HCT116 (cell line): ENCODE measurements at regions not wholly inside any gene's neighbourhood (a gene's known extent, or its start where the extent isn't known, plus 50 kb on each side); places are given as distances from the start of the nearest gene placed in this dataset.

Experiments used
- ATAC-seq: fragments of 200-7000 bp; cut with Tn5 transposase; 2 replicates; pipeline ENCODE4 v1.9.1; 2020; ENCODE audit warnings: mild to moderate bottlenecking, moderate library complexity
- BruUV-seq: library from RNA; stranded (reverse); fragments of 400-500 nt; replicated peaks from 2 replicates; lab custom pipeline; 2021; lab: Mats Ljungman, UMichigan
- CTCF ChIA-PET: fragments of 300-600 bp; sonication (Branson Sonifier 250); formaldehyde crosslinking; loops from one replicate; lab custom pipeline; 2021; ENCODE audit warnings: antibody characterized with exemption; lab: Charles Lee
- POLR2A ChIA-PET: fragments of 300-600, 350-600 bp; sonication (Branson Sonifier 250); formaldehyde crosslinking; loops from one replicate; lab custom pipeline; 2021; ENCODE audit warnings: antibody characterized with exemption; lab: Charles Lee
- RAD21 ChIA-PET, 2 experiments: fragments of 300-600 bp; sonication (Branson Sonifier 250); formaldehyde crosslinking; loops; one replicate each; lab custom pipeline; 2023; ENCODE audit warnings: low total read pairs in 2 of 2; ENCODE audit not compliant: uncharacterized antibody in 2 of 2, unreplicated experiment in 2 of 2, low non-redundant PET in 1 of 2; lab: Charles Lee
- DNase-seq: peaks from one replicate; pipeline ENCODE4 v3.0.0-alpha.2; 2010; ENCODE audit warnings: low read depth, low spot score
- H2AFZ ChIP-seq: fragments of 200-600 bp; shearing (Covaris generic), sonication (generic); 2 replicates; pipeline ENCODE4 v1.6.1; 2017; ENCODE audit warnings: low read depth, mixed run types, mixed read lengths, antibody characterized with exemption, low read length; ENCODE audit not compliant: poor library complexity, severe bottlenecking
- H3K27ac ChIP-seq: 2 replicates; pipeline ENCODE4 v1.5.1; 2012; ENCODE audit warnings: low read depth, low read length
- H3K27me3 ChIP-seq: fragments of 200-600 bp; sonication (generic); 2 replicates; pipeline ENCODE4 v1.6.1; 2016; ENCODE audit warnings: mixed run types, low read length, mixed read lengths; ENCODE audit not compliant: insufficient read depth
- H3K36me3 ChIP-seq, 2 experiments: fragments of 200-500 bp in 1 of 2; fragments of 200-600 bp in 1 of 2; sonication (Bioruptor generic) in 1 of 2; sonication (generic) in 1 of 2; 2 replicates each; pipeline versions ENCODE4 v1.5.1 to v1.6.1; 2014 to 2016; ENCODE audit warnings: low read length in 2 of 2, inconsistent platforms in 1 of 2, mixed read lengths in 1 of 2, mixed run types in 1 of 2; ENCODE audit not compliant: insufficient read depth in 2 of 2, control insufficient read depth in 1 of 2
- H3K4me1 ChIP-seq, 2 experiments: fragments of 200-600 bp in 1 of 2; sonication (generic) in 1 of 2; 2 replicates each; pipeline versions ENCODE4 v1.5.1 to v1.6.1; 2012 to 2017; ENCODE audit warnings: low read length in 2 of 2, inconsistent platforms in 1 of 2, mild to moderate bottlenecking in 1 of 2, mixed read lengths in 1 of 2, mixed run types in 1 of 2, moderate library complexity in 1 of 2; ENCODE audit not compliant: insufficient read depth in 2 of 2, control insufficient read depth in 1 of 2
- H3K4me2 ChIP-seq: fragments of 200-600 bp; sonication (generic); 2 replicates; pipeline ENCODE4 v1.6.1; 2017; ENCODE audit warnings: mixed run types, low read length, mixed read lengths
- H3K4me3 ChIP-seq, 2 experiments: fragments of 200-600 bp in 1 of 2; sonication (generic) in 1 of 2; replicated peaks in 1 of 2; 2 replicates each; pipeline ENCODE4 v1.5.1; 2011 to 2016; ENCODE audit warnings: low read length in 2 of 2, control low read depth in 1 of 2, low read depth in 1 of 2, mild to moderate bottlenecking in 1 of 2, mixed read lengths in 1 of 2, mixed run types in 1 of 2
- H3K79me2 ChIP-seq: fragments of 200-600 bp; sonication (generic); 2 replicates; pipeline ENCODE4 v1.6.1; 2017; ENCODE audit warnings: mild to moderate bottlenecking, mixed run types, low read length, moderate library complexity, mixed read lengths; ENCODE audit not compliant: insufficient read depth
- H3K9ac ChIP-seq: fragments of 200-600 bp; sonication (generic); 2 replicates; pipeline ENCODE4 v1.6.1; 2016; ENCODE audit warnings: low read length, mixed read lengths
- H3K9me2 ChIP-seq: fragments of 200-600 bp; sonication (generic), shearing (Covaris generic); 2 replicates; pipeline ENCODE4 v1.6.1; 2017; ENCODE audit warnings: mixed run types, mild to moderate bottlenecking, moderate library complexity; ENCODE audit not compliant: insufficient read depth
- H3K9me3 ChIP-seq, 2 experiments: fragments of 200-500 bp in 1 of 2; fragments of 200-600 bp in 1 of 2; sonication (Bioruptor generic) in 1 of 2; sonication (generic) in 1 of 2; 2 replicates each; pipeline ENCODE4 v1.6.1; 2014 to 2017; ENCODE audit warnings: low read length in 2 of 2, mixed read lengths in 2 of 2, inconsistent platforms in 1 of 2, low read depth in 1 of 2, mild to moderate bottlenecking in 1 of 2, mixed run types in 1 of 2, moderate library complexity in 1 of 2; ENCODE audit not compliant: control insufficient read depth in 1 of 2, insufficient read depth in 1 of 2
- H4K20me1 ChIP-seq: fragments of 200-600 bp; sonication (generic), shearing (Covaris generic); 2 replicates; pipeline ENCODE4 v1.6.1; 2017; ENCODE audit warnings: mixed run types, mild to moderate bottlenecking, moderate library complexity; ENCODE audit not compliant: insufficient read depth
- CBX3 ChIP-seq: IDR thresholded peaks from 2 replicates; pipeline ENCODE4 v1.6.1; 2012; ENCODE audit warnings: low read depth
- EGR1 ChIP-seq: IDR thresholded peaks from 2 replicates; pipeline ENCODE4 v1.6.1; 2012; ENCODE audit warnings: low read depth
- EZH2 ChIP-seq: fragments of 200-600 bp; sonication (generic); IDR thresholded peaks from 2 replicates; pipeline ENCODE4 v1.6.1; 2017; ENCODE audit warnings: antibody characterized with exemption, mixed run types
- EZH2phosphoT487 ChIP-seq: fragments of 200-600 bp; IDR thresholded peaks from 2 replicates; pipeline ENCODE4 v1.6.1; 2018; ENCODE audit warnings: antibody characterized with exemption, borderline replicate concordance
- FOSL1 ChIP-seq: IDR thresholded peaks from 2 replicates; pipeline ENCODE4 v1.6.1; 2012; ENCODE audit warnings: low read depth
- JUND ChIP-seq: IDR thresholded peaks from 2 replicates; pipeline ENCODE4 v1.6.1; 2012
- POLR2A ChIP-seq: IDR thresholded peaks from 2 replicates; pipeline ENCODE4 v1.7.0; 2011; ENCODE audit warnings: borderline replicate concordance; ENCODE audit not compliant: insufficient read depth, insufficient read length; ENCODE audit errors: extremely low read depth
- POLR2AphosphoS5 ChIP-seq: IDR thresholded peaks from 2 replicates; pipeline ENCODE4 v1.6.1; 2011; ENCODE audit warnings: mild to moderate bottlenecking, low read depth, low read length, moderate library complexity
- RAD21 ChIP-seq: IDR thresholded peaks from 2 replicates; pipeline ENCODE4 v1.6.1; 2012; ENCODE audit warnings: low read depth, mild to moderate bottlenecking
- REST ChIP-seq: IDR thresholded peaks from 2 replicates; pipeline ENCODE4 v1.6.1; 2012; ENCODE audit warnings: low read depth
- SIN3A ChIP-seq: IDR thresholded peaks from 2 replicates; pipeline ENCODE4 v1.6.1; 2012; ENCODE audit warnings: low read depth
- SP1 ChIP-seq: IDR thresholded peaks from 2 replicates; pipeline ENCODE4 v1.6.1; 2012; ENCODE audit warnings: low read depth
- SRF ChIP-seq: IDR thresholded peaks from 2 replicates; pipeline ENCODE4 v1.6.1; 2012; ENCODE audit warnings: low read depth
- TCF7L2 ChIP-seq: IDR thresholded peaks from 2 replicates; pipeline ENCODE4 v1.7.0; 2011; ENCODE audit warnings: borderline replicate concordance, inconsistent platforms; ENCODE audit not compliant: insufficient read depth, insufficient read length; ENCODE audit errors: extremely low read depth
- ZNF274 ChIP-seq: fragments of 200-500 bp; sonication (Bioruptor generic); IDR thresholded peaks from 2 replicates; pipeline ENCODE4 v1.6.1; 2014; ENCODE audit warnings: mild to moderate bottlenecking, low read depth, low read length, inconsistent platforms
- intact Hi-C: fragments of 100-400 bp; cut with micrococcal nuclease; formaldehyde crosslinking; loops from 2 replicates; pipeline ENCODE4 v1.10.0; 2022
- TF ChIP-seq, protein P1 (sequence below): IDR thresholded peaks from 2 replicates; pipeline ENCODE4 v1.6.1; 2012
- TF ChIP-seq, protein P2 (sequence below), 3 experiments: fragments of 200-600 bp in 1 of 3; sonication (generic) in 1 of 3; IDR thresholded peaks in 2 of 3; conservative IDR thresholded peaks in 1 of 3; 2 replicates each; pipeline ENCODE4 v1.5.1; 2012 to 2017; ENCODE audit warnings: low read depth in 2 of 3, low read length in 2 of 3, antibody characterized with exemption in 1 of 3, borderline replicate concordance in 1 of 3, control low read depth in 1 of 3, mild to moderate bottlenecking in 1 of 3, mixed read lengths in 1 of 3, mixed run types in 1 of 3, moderate library complexity in 1 of 3; ENCODE audit not compliant: insufficient read depth in 1 of 3
- TF ChIP-seq, protein P3 (sequence below): IDR thresholded peaks from 2 replicates; pipeline ENCODE4 v1.6.1; 2012
- TF ChIP-seq, protein P4 (sequence below): IDR thresholded peaks from 2 replicates; pipeline ENCODE4 v1.6.1; 2011; ENCODE audit warnings: mild to moderate bottlenecking, low read length, moderate library complexity; ENCODE audit not compliant: insufficient replicate concordance; ENCODE audit errors: extremely low read depth

DNA sequence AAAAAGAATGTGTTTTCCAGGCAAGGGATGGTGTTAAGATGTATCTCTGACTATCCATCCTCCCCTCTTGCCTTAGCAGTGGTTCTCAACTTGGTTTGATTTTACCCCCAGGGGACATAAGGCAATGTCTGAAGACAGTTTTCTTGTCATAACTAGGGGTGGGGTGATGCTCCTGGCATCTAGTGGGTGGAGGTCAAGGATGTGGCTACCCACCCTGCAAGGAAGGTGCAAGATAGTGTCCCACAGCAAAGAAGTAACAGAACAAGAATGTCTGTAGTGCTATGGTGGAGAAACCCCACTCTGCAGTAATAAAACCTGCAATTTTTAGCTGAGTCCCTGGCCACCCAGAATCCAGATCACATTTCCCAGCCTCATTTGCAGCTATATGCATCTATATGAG, 81.2 kb upstream of the TBL1X start:
- CTCF ChIA-PET, result no interaction called here
- H3K36me3 ChIP-seq, result no peaks in the 10 kb centered on the region
- POLR2A ChIA-PET, result no interaction called here
- TF ChIP-seq EGR1 (no peak), JUND (no peak), RAD21 (no peak), ZNF274 (no peak), POLR2AphosphoS5 (no peak), SP1 (no peak), SRF (no peak), SIN3A (no peak), EZH2phosphoT487 (no peak), TCF7L2 (no peak), EZH2 (no peak), CBX3 (no peak), FOSL1 (no peak), REST (no peak), POLR2A (no peak)
- TF ChIP-seq, protein P1, sequence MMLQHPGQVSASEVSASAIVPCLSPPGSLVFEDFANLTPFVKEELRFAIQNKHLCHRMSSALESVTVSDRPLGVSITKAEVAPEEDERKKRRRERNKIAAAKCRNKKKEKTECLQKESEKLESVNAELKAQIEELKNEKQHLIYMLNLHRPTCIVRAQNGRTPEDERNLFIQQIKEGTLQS, result no peak
- TF ChIP-seq, protein P2, sequence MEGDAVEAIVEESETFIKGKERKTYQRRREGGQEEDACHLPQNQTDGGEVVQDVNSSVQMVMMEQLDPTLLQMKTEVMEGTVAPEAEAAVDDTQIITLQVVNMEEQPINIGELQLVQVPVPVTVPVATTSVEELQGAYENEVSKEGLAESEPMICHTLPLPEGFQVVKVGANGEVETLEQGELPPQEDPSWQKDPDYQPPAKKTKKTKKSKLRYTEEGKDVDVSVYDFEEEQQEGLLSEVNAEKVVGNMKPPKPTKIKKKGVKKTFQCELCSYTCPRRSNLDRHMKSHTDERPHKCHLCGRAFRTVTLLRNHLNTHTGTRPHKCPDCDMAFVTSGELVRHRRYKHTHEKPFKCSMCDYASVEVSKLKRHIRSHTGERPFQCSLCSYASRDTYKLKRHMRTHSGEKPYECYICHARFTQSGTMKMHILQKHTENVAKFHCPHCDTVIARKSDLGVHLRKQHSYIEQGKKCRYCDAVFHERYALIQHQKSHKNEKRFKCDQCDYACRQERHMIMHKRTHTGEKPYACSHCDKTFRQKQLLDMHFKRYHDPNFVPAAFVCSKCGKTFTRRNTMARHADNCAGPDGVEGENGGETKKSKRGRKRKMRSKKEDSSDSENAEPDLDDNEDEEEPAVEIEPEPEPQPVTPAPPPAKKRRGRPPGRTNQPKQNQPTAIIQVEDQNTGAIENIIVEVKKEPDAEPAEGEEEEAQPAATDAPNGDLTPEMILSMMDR (IDR thresholded peaks at IDR 0.05 in 2 of 3, conservative IDR thresholded peaks at IDR 0.05 in 1 of 3; ENCODE audit: borderline replicate concordance in 1 of 3, insufficient read depth in 1 of 3, low read depth in 2 of 3, low read length in 2 of 3), result no peak
- TF ChIP-seq, protein P3, sequence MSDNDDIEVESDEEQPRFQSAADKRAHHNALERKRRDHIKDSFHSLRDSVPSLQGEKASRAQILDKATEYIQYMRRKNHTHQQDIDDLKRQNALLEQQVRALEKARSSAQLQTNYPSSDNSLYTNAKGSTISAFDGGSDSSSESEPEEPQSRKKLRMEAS, result no peak
- TF ChIP-seq, protein P4, sequence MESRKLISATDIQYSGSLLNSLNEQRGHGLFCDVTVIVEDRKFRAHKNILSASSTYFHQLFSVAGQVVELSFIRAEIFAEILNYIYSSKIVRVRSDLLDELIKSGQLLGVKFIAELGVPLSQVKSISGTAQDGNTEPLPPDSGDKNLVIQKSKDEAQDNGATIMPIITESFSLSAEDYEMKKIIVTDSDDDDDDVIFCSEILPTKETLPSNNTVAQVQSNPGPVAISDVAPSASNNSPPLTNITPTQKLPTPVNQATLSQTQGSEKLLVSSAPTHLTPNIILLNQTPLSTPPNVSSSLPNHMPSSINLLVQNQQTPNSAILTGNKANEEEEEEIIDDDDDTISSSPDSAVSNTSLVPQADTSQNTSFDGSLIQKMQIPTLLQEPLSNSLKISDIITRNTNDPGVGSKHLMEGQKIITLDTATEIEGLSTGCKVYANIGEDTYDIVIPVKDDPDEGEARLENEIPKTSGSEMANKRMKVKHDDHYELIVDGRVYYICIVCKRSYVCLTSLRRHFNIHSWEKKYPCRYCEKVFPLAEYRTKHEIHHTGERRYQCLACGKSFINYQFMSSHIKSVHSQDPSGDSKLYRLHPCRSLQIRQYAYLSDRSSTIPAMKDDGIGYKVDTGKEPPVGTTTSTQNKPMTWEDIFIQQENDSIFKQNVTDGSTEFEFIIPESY, result no peak
- no peak overlapping the region for H3K27ac ChIP-seq
- ATAC-seq, result no peak
- H3K4me1 ChIP-seq, result peaks cover 12 to 14% of the 10 kb centered on the region in 2 experiments
- intact Hi-C loops, result no loop called here
- no peaks in the 10 kb centered on the region for H3K9me3 ChIP-seq
- no TSS peak for BruUV-seq
- no peaks in the 10 kb centered on the region for H4K20me1 ChIP-seq
- RAD21 ChIA-PET, result no interaction called here
- no peaks in the 10 kb centered on the region for H3K79me2 ChIP-seq
- no peaks in the 10 kb centered on the region for H3K27me3 ChIP-seq
- H3K9me2 ChIP-seq, result no peaks in the 10 kb centered on the region
- no peak overlapping the region for H3K4me2 ChIP-seq
- no peak overlapping the region for H3K4me3 ChIP-seq
- no peak for DNase-seq
- no peak overlapping the region for H3K9ac ChIP-seq
- no peak overlapping the region for H2AFZ ChIP-seq
